RWPE1 (cell line): ENCODE measurements at regions not wholly inside any gene's neighbourhood (a gene's known extent, or its start where the extent isn't known, plus 50 kb on each side); places are given as distances from the start of the nearest gene placed in this dataset.

ENCODE experiments used
- CTCF ChIA-PET: fragments of 350-600 bp; sonication (Branson Sonifier 250); formaldehyde crosslinking; extraction: SDS; loops from one replicate; lab custom pipeline; 2021; lab: Yijun Ruan, JAX
- POLR2A ChIA-PET: fragments of 400-600 bp; formaldehyde crosslinking; extraction: SDS; loops from one replicate; lab custom pipeline; 2020; ENCODE audit warnings: antibody characterized with exemption; ENCODE audit not compliant: low non-redundant PET; lab: Yijun Ruan, JAX
- DNase-seq: peaks from one replicate; pipeline ENCODE4 v3.0.0; 2012; ENCODE audit warnings: low spot score
- H3K27ac ChIP-seq: fragments of 450-650 bp; 2 replicates; pipeline ENCODE4 v1.5.1; 2017
- CTCF ChIP-seq: fragments of 450-650 bp; conservative IDR thresholded peaks from 2 replicates; pipeline ENCODE4 v1.5.1; 2017; ENCODE audit warnings: low read depth, mild to moderate bottlenecking

DNA sequence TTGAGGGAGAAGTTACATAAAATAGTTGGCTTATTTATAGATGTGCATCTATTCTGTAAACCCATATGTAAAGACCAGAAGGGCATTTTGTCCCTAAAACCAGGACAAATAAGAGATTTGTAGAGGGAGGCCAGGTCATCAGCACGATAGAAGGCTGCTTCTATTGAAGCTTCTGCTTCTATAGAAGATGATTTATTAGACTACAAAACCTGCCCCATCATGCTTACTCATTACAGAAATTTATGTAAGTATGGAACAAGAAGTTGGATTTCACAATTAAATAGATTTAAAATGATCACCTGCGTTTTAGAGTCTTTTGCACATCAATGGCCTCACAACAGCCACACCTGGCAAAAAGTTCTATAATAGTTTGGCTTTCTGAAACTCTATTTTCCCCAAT lies 183.5 kb downstream of the DUSP10 start:
- ChIA-PET POLR2A (no interaction called here), CTCF (interaction anchor here (0.6 kb wide), 1 partner anchor 88 kb away, joined by 3 read pairs; no protein-coding TSS in a partner anchor)
- no peak for DNase-seq
- no peak for TF ChIP-seq CTCF
- H3K27ac ChIP-seq, result no peak overlapping the region

DNA sequence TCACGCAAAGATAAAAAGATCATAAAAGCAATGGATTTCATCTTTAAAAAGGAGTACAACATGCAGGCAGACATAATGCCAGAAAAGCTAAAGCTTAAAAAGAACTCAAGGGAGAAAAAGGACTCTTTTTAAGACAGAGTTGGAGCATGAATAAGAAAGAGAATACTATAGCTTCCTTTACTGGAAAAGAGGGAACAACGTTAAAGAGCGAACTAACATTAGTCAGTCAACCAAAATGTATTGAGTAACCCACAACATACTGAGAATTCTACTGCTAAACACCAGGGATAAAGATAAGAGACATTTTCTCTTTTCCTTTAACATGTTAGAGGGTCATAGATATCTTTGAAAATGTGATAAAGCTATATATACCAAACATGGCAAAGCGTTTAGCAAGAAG lies 182.0 kb downstream of the DUSP10 start:
- H3K27ac ChIP-seq, result no peak overlapping the region
- TF ChIP-seq CTCF, result no peak
- DNase-seq, result no peak
- ChIA-PET CTCF (interaction anchor here (0.6 kb wide), 1 partner anchor 36 kb away, joined by 3 read pairs; no protein-coding TSS in a partner anchor), POLR2A (no interaction called here)

DNA sequence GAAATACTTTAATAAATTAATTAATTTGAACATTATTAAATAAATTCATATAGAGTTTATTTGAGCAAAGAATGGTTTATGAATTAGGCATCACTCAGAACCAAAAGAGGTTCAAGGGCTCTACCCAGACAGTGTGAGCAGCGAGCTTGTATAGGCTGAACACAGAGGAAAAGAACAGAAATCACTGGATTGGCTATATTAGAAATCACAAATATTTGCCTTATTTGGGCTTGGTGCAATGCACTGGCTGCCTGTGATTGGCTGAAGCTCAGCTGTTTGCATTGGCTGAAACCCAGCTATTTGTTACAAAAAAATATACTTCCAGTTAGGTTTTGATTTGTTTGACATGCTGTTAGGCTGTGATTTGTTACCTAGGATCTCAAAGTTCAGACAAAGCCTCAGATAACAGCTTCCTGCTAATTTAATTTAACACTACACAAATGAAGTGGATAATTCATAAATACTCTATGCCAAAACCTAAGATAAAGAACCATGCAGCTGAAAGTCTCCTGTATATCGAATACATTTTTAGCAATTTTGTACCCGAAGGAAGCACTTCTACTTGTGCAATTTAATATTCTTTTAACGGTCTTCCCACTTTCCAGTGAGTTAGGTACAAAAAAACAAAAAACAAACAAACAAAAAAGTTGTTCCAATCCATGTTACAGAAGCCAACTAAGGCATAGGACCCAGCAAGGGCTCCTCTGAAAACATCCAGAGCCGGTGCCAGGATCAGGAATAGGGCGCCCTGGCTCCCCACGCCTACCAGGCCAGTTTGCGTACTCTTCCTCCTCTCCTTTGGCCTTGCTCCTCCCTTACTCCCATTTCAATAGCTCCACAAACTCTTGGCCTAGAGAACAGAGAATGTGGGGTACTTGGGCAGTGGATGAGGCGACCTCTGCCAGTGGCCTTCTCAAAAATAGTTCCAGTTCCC lies 179.1 kb downstream of the DUSP10 start:
- DNase-seq, result no peak
- ChIA-PET POLR2A (no interaction called here), CTCF (interaction anchor here (0.6 kb wide), 2 partner anchors 385 to 633 kb away, joined by 3 read pairs; no protein-coding TSS in a partner anchor)
- no peak overlapping the region for H3K27ac ChIP-seq
- TF ChIP-seq CTCF, result no peak

GRCh38 chr1:221563476-221563921 lies 178.4 kb downstream of the DUSP10 start:
- no peak for DNase-seq
- CTCF ChIA-PET, result no interaction called here
- POLR2A ChIA-PET, result no interaction called here
- H3K27ac ChIP-seq, result no peak overlapping the region
- TF ChIP-seq CTCF, result no peak

- no peak for DNase-seq
- ChIA-PET CTCF (interaction anchor here (0.7 kb wide), 1 partner anchor 34 kb away, joined by 6 read pairs; no protein-coding TSS in a partner anchor), POLR2A (no interaction called here)
- no peak overlapping the region for H3K27ac ChIP-seq
- TF ChIP-seq CTCF, result no peak
Measured at GRCh38 chr1:221564891-221565290, 177.0 kb downstream of the DUSP10 start.

DNA sequence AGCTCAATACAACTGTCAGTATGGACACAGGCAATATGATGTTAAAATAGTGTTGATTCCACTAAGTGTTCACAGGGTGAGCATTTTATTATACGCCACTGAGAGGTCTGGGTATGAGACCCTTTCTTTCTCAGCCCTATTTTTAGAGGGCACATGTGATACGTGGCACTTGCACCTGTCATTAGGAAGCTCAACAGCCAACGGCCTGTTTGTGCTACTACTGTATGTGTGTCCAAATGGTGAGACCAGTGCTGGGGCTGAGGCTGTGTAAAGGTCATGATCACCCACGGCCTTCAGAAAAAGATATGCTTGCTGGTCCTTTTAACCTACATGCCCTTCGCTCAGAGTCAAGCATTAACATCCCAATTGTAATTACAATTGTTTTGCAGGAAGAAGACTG lies 176.2 kb downstream of the DUSP10 start:
- no peak overlapping the region for H3K27ac ChIP-seq
- DNase-seq, result no peak
- POLR2A ChIA-PET, result no interaction called here
- TF ChIP-seq CTCF, result no peak
- CTCF ChIA-PET, result no interaction called here
